Vagina (tissue), 2 donors: ENCODE measurements at regions not wholly inside any gene's neighbourhood (a gene's known extent, or its start where the extent isn't known, plus 50 kb on each side); places are given as distances from the start of the nearest gene placed in this dataset.

Experiments
- DNase-seq, 2 donors: peaks; one replicate each; pipeline ENCODE4 v3.0.0-alpha.2; 2017; ENCODE audit errors: extremely low spot score in 2 of 2
- H3K27ac ChIP-seq: fragments of 200-600 bp; sonication (generic); one replicate; pipeline ENCODE4 v1.5.1; 2019
- H3K27me3 ChIP-seq: fragments of 200-600 bp; sonication (generic); one replicate; pipeline ENCODE4 v1.5.1; 2019
- H3K36me3 ChIP-seq, 2 donors: fragments of 200-600 bp; sonication (generic); one replicate each; pipeline ENCODE4 v1.5.1; 2017 to 2019
- H3K4me1 ChIP-seq: fragments of 200-600 bp; sonication (generic); one replicate; pipeline ENCODE4 v1.5.1; 2019
- H3K4me3 ChIP-seq, 2 donors: fragments of 200-600 bp; sonication (generic); 1 replicate in 1 of 2; 2 replicates in 1 of 2; pipeline ENCODE4 v1.5.1; 2016 to 2019
- H3K9me3 ChIP-seq: fragments of 200-600 bp; sonication (generic); one replicate; pipeline ENCODE4 v1.5.1; 2019
- POLR2A ChIP-seq, 2 donors: fragments of 450-650 bp; IDR thresholded peaks; one replicate each; pipeline ENCODE4 v1.6.1; 2017; ENCODE audit warnings: antibody characterized with exemption in 2 of 2, mild to moderate bottlenecking in 2 of 2, moderate library complexity in 2 of 2
- POLR2AphosphoS5 ChIP-seq, 2 donors: sonication (generic); formaldehyde crosslinking; IDR thresholded peaks; one replicate each; pipeline ENCODE4 v1.9.0; 2017; ENCODE audit warnings: antibody characterized with exemption in 2 of 2, mild to moderate bottlenecking in 2 of 2, low read depth in 1 of 2; ENCODE audit not compliant: insufficient read depth in 1 of 2
- intact Hi-C: fragments of 100-400 bp; cut with DNase I; formaldehyde crosslinking; loops from one replicate; pipeline ENCODE4 v1.15.1; 2023
- TF ChIP-seq, protein P1 (sequence below), 3 experiments: fragments of 450-650 bp in 2 of 3; fragments of 200-600 bp in 1 of 3; sonication (generic) in 1 of 3; IDR thresholded peaks; one replicate each; pipeline ENCODE4 v1.5.1; 2017 to 2019; ENCODE audit warnings: antibody characterized with exemption in 3 of 3, mild to moderate bottlenecking in 2 of 3, moderate library complexity in 2 of 3

DNA sequence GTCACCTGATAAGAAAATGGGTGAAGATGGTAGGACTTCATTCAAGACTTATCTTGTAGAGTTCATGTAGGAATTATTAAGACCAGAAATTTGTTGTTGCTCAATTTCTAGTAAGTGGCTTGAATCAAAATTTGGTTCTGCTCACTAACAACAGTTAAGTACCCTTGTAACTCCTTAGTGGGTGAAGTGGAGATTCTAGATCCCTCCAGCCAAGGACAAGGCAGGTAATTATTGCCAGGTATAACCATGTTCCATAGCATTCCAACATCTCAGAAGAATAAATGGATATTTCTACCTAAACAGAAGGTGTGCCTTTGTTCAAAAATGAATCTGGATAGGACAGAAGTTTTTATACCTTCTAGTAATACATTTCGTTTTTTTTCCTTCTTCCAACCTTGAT is 282.3 kb downstream of the DUSP10 start:
- no peak for TF ChIP-seq POLR2AphosphoS5 (IDR thresholded peaks at IDR 0.05; ENCODE audit: insufficient read depth in 1 of 2, low read depth in 1 of 2)
- TF ChIP-seq, protein P1, sequence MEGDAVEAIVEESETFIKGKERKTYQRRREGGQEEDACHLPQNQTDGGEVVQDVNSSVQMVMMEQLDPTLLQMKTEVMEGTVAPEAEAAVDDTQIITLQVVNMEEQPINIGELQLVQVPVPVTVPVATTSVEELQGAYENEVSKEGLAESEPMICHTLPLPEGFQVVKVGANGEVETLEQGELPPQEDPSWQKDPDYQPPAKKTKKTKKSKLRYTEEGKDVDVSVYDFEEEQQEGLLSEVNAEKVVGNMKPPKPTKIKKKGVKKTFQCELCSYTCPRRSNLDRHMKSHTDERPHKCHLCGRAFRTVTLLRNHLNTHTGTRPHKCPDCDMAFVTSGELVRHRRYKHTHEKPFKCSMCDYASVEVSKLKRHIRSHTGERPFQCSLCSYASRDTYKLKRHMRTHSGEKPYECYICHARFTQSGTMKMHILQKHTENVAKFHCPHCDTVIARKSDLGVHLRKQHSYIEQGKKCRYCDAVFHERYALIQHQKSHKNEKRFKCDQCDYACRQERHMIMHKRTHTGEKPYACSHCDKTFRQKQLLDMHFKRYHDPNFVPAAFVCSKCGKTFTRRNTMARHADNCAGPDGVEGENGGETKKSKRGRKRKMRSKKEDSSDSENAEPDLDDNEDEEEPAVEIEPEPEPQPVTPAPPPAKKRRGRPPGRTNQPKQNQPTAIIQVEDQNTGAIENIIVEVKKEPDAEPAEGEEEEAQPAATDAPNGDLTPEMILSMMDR (IDR thresholded peaks at IDR 0.05): no peak
- no peak for TF ChIP-seq POLR2A (IDR thresholded peaks at IDR 0.05)
- Histone ChIP-seq H3K36me3 (no peaks in the 10 kb centered on the region), H3K27me3 (no peaks in the 10 kb centered on the region), H3K4me3 (no peak overlapping the region), H3K27ac (no peak overlapping the region), H3K9me3 (no peaks in the 10 kb centered on the region), H3K4me1 (no peaks in the 10 kb centered on the region)
- DNase-seq: no peak
- intact Hi-C loops: no loop called here

DNA sequence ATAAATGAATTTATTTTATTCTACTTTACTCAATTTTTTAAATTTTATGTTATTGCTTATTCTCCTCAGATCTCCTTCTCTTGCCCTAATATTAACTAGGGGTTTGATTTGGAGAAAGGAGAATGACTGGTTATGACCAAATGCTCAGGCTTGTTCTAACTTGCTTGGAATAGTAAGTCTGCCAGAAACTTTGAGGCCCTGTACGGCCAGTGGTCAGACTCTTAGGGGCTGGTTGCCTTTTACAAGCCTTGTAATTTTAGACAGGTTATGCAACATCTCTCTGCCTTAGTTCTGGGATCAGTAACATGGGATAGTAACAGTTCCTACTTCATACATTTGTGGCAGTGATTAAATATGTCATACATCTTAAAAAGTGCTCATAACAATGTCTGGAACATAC is 279.5 kb downstream of the DUSP10 start:
- Histone ChIP-seq H3K36me3 (no peaks in the 10 kb centered on the region), H3K4me3 (no peak overlapping the region), H3K9me3 (no peaks in the 10 kb centered on the region), H3K27ac (no peak overlapping the region), H3K27me3 (no peaks in the 10 kb centered on the region), H3K4me1 (no peaks in the 10 kb centered on the region)
- intact Hi-C loops: no loop called here
- TF ChIP-seq POLR2AphosphoS5 (IDR thresholded peaks at IDR 0.05; ENCODE audit: insufficient read depth in 1 of 2, low read depth in 1 of 2): no peak
- no peak for DNase-seq

DNA sequence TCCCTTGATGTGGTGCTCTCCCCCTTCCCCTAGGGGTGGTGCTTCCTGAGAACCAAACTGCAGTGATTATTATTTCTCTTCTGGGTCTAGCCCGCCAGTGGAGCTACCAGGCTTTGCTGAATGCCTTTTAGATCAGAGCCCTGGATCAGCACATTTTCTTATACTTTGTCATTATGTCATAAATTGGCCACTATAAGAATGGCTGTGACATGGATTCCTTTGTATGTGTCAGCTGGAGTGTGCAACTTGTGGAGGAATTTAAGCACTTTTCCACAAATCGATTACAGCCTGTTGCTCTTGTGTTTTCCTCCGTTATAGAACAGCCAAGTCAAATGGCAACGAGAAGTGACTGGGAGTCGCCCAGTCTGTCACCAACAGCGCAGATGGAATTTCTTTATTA is 273.3 kb downstream of the DUSP10 start:
- H3K27me3 ChIP-seq: no peaks in the 10 kb centered on the region
- no peak overlapping the region for H3K27ac ChIP-seq
- H3K9me3 ChIP-seq: no peaks in the 10 kb centered on the region
- no peaks in the 10 kb centered on the region for H3K4me1 ChIP-seq
- no peak for DNase-seq
- intact Hi-C loops: no loop called here
- TF ChIP-seq POLR2AphosphoS5 (IDR thresholded peaks at IDR 0.05; ENCODE audit: insufficient read depth in 1 of 2, low read depth in 1 of 2): no peak
- TF ChIP-seq, protein P1 (IDR thresholded peaks at IDR 0.05): no peak
- TF ChIP-seq POLR2A (IDR thresholded peaks at IDR 0.05): no peak
- no peaks in the 10 kb centered on the region for H3K36me3 ChIP-seq
- no peak overlapping the region for H3K4me3 ChIP-seq

DNA sequence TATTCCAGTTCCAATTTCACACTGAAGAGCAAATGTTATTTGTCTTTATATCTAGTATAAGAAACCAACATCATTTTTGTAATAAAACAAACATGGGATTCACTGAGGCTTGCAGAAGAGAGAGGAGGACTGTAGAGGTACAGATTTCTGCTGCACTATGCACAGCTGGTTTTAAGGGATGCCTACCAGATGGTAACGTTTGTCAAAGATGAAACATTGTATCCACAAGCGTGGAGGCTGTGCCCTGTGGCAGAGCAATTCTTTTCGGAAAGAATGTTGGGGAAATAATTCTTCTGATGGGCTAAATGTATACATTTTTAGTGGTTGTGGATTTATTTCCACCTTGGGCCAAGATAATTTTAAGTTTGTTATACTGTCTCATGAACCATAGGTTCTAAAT is 272.4 kb downstream of the DUSP10 start:
- Histone ChIP-seq H3K4me1 (no peaks in the 10 kb centered on the region), H3K9me3 (no peaks in the 10 kb centered on the region), H3K27me3 (no peaks in the 10 kb centered on the region), H3K27ac (no peak overlapping the region), H3K36me3 (no peaks in the 10 kb centered on the region), H3K4me3 (no peak overlapping the region)
- intact Hi-C loops: no loop called here
- DNase-seq: no peak
- no peak for TF ChIP-seq POLR2AphosphoS5 (IDR thresholded peaks at IDR 0.05; ENCODE audit: insufficient read depth in 1 of 2, low read depth in 1 of 2)
- TF ChIP-seq, protein P1 (IDR thresholded peaks at IDR 0.05): no peak
- no peak for TF ChIP-seq POLR2A (IDR thresholded peaks at IDR 0.05)

DNA sequence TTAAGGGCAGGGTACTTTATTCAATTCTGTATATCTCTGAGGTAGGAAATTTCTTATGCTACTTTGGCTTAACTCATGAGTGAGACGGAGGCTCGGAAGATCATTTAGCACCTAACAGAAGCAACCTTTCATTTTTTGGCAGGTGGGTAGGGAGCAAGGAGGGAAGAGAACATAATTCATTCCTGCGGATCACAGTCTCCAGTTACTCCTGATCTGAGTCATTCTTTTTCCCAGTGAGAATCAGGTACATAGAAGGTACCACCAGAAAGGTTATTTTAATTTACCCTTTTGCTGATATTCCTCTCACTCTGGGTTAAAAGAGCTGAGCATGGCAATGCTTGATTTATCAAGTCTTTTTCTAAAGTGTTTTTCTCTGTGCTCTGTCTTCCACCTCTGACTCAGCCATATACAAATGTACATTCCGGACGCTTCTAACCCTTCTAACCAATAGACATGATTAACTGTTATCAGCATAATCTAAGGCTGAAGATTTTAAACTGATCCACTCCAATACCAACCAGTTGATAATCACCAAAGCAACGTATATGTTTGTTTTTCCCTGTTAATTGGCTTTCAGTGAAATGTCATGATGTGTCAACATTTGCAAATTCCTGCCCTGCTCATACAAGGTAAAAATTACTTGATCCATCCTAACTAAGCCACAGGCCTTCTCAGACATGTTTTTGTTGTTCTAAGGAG is 271.7 kb downstream of the DUSP10 start:
- Histone ChIP-seq H3K4me1 (no peaks in the 10 kb centered on the region), H3K4me3 (no peak overlapping the region), H3K27me3 (no peaks in the 10 kb centered on the region), H3K9me3 (no peaks in the 10 kb centered on the region), H3K27ac (no peak overlapping the region), H3K36me3 (no peaks in the 10 kb centered on the region)
- intact Hi-C loops: no loop called here
- TF ChIP-seq, protein P1 (IDR thresholded peaks at IDR 0.05): no peak
- TF ChIP-seq POLR2AphosphoS5 (IDR thresholded peaks at IDR 0.05; ENCODE audit: insufficient read depth in 1 of 2, low read depth in 1 of 2): no peak
- TF ChIP-seq POLR2A (IDR thresholded peaks at IDR 0.05): no peak
- no peak for DNase-seq
